Pulmonary artery endothelial cell (primary cell): ENCODE measurements at regions not wholly inside any gene's neighbourhood (a gene's known extent, or its start where the extent isn't known, plus 50 kb on each side); places are given as distances from the start of the nearest gene placed in this dataset.

ENCODE experiments used
- DNase-seq: peaks from one replicate; pipeline ENCODE4 v3.0.0-alpha.2; 2011; ENCODE audit warnings: low read depth, low spot score

DNA sequence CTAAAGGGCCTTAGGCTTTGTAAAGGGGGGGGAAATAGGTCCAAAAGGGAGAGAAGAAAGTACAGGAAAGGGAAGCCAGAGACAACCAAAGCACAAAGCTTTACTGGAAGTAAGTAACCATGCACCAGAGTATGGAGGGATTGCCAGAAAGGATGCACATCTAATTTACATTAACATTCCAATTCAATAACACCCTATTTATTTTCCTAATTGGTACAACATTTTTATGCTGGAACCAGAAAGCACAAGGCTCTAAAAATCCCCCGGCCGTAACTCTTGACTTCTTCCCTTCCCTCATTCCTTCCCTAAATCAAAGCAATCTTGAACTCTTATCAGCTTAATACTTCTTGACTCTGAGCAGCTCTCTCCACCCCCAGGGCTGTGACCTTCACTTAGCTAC is 400.0 kb upstream of the CELF2 start:
- no peak for DNase-seq

DNA sequence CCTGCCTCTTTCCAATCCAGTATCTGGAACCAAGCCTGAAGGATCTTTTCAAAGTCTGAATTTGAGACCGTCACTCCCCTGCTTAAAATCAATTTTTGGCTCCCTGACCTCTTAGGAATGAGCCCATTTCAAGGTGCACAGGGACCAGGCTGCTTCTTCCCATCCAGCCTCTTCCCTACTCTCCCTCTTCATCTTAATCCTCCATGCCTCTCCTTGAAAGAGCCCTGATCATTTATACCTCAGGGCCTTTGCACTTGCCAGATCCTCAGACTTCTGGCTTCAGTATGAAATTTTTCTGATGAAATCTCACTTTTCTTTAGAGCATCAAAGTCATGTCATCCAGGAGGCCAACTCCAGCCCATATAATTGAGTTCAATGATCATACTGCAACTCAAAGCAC is 399.5 kb upstream of the CELF2 start:
- DNase-seq, result no peak

GRCh38 chr10:10623958-10624566 is 393.6 kb upstream of the CELF2 start:
- no peak for DNase-seq

GRCh38 chr10:10624567-10624962 is 393.1 kb upstream of the CELF2 start:
- DNase-seq, result no peak

DNA sequence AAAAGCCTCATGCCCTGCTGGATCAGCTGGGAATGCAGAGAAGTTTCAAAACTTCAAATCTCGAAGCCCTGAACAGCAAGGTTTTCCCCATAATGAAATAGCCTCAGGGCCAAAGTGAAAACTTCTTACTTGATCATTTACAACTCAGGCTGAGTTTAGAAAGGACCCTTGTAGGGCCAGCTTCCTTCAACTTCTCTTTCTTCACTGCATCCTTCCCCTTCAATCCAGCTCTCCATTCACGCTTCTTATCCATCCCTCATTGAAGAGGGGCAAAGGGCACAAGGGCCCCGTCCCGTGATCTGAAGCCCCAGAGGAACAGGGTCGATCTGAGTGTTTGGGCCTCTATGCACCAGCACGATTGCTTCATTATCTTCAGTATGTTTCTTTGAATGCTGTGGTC is 392.2 kb upstream of the CELF2 start:
- no peak for DNase-seq

DNA sequence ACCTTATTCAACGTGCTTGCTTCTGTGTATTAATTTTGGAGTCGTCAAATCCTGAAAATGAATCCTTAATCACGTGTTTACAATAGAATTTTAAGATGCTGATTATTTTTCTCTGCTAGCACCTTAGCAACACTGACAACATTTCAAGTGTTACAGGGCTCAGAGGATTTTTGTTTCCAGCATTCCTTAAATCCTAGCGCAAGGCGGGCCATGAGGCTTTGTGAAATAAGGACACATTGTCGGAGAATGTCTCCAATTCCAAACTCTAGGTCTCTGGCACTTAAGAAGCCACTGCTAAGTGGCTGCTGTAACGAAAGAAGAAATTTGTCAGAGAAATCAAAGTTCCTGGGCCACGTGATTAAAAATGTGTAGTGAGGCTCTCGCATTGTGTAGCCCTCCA is 390.9 kb upstream of the CELF2 start:
- no peak for DNase-seq

- no peak for DNase-seq
Observed at GRCh38 chr10:10627414-10627813, 390.3 kb upstream of the CELF2 start.

DNA sequence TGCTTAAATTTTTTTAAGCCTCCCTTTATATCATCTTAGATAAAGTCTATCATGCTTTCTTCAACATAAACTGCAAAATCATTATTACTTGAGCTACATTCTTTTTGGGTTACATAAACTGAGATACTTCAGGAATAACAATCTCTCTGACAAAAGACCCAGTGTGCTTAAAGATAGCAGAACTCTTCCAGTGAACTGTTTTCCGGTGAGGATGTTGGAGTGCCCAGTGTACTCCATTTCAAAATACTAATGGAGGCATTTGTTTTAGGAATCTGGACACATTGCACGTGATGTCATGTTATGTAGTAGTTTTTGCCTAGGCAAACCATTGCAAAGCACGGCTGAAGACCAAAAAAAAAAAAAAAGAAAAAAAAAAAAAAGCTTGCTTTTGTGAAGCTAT is 388.2 kb upstream of the CELF2 start:
- no peak for DNase-seq

DNA sequence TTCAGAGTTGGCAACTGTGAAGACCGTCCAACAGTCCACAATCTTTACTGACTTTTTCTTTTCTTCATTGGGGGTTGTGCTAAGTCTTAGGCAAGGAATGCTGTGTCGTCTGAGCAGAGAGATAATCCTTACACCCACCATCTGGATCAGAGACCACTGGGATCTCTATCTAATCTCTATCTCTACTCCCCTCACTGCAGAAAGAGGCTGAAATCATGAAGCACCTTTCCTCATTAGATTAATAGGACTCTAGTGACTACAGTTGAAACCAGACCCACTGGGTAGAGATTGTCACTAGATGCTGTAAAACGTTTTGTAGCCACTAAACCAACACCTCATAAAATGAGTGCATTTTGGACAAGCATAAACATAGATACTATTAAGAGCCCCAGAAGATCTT is 387.4 kb upstream of the CELF2 start:
- DNase-seq, result no peak

DNA sequence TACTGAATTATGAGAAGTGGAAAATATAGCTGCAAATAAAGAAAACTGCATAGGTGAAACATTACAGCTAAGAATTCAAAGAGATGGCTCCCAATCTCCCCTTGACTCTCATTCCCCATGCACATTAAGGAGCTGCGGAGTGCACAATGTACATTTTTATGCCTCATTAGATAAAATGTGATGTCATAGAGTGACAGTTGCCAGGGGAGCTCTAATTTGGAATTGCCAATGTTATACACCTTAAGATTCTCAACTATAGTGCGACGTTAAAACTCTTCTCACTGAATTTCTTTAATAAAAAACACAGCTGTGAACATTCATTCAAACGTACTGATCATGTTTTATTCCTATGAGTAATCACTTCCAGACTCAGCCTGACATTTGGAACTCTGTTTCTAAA is 386.9 kb upstream of the CELF2 start:
- no peak for DNase-seq

DNA sequence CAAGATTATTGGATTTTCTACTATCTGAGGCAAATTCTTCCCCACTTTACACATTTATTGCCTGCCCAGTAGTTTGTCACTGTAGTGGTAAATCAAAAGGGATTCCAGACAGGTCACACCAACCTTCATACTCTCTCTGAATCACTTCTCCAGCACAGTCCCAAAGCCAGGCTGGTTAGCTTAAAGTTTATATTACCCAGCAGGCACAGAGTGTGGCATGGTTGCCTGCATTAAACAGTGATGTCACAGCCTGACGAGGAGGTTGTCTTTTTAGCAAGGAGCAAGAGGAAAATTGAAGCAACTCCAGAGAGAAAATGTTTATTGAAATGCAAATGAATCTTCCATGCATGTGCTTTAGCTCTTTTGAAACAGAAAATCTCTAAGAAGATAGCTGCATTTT is 375.5 kb upstream of the CELF2 start:
- no peak for DNase-seq

DNA sequence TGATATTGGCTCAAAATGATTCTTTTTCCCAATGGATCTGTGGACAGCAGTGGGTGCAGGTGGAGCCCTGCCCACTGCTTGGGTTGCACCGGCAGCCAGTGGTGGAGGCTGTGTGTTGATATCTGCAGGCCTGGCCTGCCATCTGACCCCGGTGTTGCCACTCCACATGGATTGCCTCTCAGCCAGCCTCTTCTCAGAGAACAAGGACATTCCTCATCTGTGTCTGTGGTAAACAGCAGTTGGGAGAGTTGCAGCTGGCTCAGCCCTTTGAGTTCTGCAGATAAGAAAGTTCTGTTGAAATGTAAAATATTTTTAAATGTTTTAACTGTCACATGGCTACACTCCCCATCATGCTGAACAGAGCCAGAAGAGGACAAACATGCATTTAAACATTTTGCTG is 374.9 kb upstream of the CELF2 start:
- no peak for DNase-seq

DNA sequence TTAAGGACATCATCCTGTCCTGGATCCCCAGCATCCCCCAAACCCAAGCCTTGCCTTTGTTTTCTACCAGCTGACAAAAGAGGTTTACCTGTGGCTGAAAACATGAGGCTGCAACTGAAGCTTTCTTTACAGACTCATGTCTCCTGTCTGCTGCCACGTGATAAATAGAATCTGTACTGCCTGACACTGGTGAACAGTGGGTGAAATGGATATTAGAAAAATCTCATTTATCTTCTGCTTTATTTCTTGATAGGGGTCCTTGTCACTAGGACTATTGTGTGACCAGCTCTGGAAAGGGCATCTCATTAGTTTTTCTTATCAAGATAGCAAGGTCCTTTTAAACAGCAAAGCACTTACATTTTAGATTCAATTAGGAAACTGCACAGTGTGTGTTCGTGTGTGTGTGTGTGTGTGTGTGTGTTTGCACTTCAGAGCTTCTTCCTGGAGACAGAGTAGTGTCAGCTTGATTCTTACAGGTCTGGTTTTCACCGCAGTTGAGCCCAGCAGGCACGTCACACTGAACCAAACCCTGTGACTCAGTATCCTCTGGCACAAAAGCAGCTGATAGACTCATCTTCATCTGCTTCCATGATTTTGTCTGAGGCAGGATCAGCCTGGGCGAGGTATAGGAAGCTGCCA is 373.5 kb upstream of the CELF2 start:
- no peak for DNase-seq

DNA sequence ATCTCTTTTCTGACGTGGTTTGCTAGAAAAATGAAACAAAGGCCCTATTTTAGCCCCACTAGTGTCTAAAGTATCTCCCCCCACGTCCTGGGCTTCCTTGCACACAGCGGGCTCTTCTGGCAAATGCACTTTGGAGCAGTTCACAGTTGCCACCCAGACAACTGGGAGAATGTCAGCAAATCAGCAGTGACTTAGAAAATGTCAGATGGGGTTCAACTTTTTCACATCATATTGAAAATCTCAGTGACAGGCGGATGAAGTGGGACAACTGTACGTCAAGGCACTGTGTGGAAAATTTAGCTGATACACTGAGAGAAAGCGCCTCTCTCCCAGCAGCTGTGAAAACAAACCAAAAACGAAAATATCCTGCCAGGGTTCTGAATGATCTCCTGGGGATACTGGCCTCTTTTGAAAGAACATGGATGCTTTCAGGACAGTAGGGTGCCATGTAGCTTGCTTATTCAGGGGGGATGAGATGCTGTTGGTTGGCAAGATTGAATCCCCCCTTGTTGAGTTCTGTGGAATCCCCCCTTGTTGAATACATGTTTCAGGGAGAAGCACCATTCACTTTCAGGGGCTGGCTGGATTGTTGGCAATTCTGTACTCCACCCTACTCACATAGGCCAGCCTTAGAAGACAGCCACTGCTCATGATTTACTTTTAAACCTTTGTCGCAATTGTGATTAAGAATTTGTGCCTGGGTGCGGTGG is 372.8 kb upstream of the CELF2 start:
- DNase-seq, result no peak

DNA sequence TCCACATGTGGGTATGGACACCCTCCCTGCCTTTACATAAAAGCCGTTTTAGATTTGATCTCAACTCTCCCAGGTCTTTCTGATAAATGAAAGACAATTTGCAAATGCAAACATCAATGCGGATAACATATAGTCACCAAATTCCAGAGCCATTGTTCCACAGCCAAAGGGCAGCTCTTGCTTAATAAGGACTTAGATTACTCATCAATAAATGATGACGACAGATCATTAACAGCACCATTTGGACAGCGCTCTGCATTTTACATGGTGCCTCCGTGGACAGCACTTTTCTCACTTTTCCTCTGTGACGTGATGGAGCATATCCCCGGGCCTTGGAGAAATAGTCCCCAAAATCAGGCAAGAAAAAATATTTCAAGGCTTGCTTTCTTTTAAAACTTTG is 370.3 kb upstream of the CELF2 start:
- DNase-seq, result no peak

DNA sequence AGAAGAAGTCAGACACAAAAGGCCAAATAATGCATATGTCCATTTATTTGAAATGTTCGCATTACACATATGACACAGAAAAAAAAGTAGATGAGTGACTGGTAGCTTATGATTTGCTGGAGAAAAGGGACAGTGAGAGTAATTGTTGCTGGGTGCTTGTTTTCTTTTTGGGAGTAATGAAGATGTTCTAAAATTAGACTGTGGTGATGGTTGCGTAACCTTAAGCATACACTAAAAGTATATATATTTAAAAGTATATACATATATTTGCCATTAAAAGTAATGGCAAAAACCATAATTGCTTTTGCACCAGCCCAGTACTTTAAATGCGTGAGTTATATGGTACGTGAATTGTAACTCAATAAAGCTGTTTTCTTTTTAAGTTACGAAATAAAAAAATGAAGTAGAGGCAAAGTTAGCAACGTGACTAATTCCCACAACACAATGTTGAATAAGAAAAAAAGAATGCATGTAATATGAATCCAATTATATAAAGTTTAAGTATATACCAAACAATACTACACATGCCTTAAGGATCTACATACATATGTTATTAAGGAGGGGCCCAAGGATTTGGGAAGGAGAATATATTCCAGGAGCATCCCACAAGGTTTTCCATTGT is 360.4 kb upstream of the CELF2 start:
- DNase-seq, result no peak

DNA sequence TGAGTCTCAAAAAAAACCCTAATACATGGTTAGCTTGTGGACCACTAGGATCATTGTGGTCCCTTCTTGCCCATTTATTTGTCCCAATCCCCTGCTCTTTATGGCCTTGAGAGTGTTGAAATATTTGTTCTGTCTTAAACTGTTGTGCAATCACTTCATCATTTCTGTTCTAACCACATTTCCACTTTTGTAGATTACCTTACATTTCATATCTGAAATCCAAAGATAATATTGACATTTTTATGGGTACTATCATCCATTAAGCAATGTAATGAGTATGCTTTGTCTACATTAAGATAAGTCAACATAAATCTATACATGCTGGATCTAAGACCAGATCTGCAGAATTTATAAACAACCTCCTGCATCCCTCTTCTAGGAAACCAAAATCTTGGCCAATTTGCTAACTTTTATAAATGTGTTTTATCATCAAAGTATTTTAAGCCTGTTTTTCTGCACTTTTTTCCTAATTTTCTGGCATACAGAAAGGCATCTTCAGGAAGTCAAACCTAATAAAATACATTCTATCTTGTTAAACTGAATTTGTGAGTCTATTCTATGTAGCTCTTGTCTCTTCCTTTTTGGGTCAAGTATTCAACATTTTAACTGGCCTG is 359.4 kb upstream of the CELF2 start:
- DNase-seq, result no peak

GRCh38 chr10:10660054-10660453 is 357.6 kb upstream of the CELF2 start:
- DNase-seq, result no peak

DNA sequence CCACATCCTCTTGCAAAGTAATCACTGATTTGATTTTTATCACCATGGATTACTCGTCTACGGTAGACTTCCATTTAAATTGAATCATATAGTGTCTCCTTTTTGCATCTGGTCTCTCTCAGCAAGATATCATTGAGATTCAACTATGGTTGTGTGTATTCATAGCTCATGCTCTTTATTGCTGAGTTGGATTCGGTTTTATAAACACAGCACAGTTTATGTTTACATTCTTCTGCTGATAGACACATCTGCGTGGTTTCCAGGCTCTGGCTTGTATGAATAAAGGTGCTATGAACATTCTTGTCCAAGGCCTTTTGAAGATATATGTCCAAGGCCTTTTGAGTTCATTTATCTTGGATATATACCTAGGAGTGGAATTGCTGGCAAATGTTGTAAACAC is 356.5 kb upstream of the CELF2 start:
- no peak for DNase-seq

DNA sequence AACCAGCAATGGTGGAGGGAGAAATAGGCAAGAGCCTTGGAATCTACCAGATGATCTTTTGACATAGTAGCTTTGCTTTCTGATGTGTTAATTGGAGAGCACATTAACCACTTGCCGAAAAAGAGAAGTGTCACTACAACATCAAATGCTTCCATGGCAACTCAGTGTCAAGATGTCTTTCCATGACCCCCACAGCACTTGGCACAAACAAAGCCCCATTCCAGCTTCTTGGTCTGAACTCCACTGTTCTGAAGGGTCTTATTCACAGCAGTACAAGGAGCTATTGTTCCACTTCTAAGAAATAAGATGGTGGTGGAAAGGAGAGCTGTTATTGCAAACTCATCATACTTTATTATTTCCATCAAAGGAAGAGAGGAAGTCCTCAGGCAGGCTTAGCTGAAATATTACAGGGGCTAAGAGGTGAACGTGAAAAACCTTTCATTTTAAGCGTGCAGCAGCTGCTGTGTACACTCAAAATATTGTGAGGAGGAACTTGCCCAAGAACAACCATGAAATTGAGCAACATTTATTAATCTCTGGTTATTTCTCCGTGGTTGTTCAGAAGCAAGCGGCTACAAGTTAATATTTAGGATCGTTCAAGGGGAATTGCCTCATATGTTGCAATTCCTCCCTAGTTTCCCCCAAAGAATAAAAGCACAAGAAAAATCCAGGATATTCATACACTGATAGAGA is 354.8 kb upstream of the CELF2 start:
- DNase-seq, result no peak

GRCh38 chr10:10663622-10664021 is 354.1 kb upstream of the CELF2 start:
- no peak for DNase-seq

DNA sequence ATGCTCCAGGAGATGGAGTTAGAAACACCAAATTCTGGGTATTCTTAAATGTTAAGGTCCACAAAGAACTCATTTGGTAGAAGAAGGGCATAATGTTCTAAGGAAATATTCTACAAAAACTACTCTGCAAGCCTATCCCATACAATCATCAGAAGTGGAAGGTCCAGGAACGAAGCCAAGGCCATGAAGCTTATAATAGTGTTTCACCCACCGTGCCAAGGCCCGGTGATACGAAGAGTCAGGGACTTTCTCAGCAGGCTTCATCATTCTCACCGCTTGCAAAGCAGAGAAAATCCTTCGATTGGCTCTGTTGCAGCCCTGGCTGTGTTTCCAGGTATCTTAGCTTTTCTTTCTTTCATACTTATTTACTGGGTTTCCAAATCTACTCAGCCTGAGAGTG is 351.9 kb upstream of the CELF2 start:
- no peak for DNase-seq
